ENCODE measurements at regions not wholly inside any gene's neighbourhood (a gene's known extent, or its start where the extent isn't known, plus 50 kb on each side); places are given as distances from the start of the nearest gene placed in this dataset.

DNA sequence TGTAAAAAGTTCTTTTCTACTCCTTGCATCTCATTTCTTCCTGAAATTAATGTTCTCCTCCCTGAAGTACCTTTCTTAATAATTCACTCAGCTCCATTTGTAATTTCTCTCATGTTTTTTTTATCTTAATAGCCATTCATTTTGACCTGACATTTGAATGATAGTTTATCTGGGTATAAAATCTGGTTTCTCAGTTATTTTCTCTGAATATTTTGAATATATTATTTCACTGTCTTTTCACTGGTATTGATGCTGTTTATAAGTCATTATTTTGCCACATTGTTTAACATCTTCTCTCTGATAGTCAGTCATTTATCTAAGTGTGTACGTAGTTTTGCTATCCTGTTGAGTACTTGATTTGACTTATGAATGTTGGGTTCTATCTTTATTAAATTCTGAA is 68.8 kb upstream of the ARHGAP18 start:
- no peaks in the 10 kb centered on the region for H3K27me3 ChIP-seq (ENCODE audit: control insufficient read depth in 2 of 2, insufficient read depth in 2 of 2, low read length in 2 of 2)
- H3K4me2 ChIP-seq (replicated peaks; ENCODE audit: extremely low read depth, low read length, poor library complexity, severe bottlenecking): no peak overlapping the region
- H3K4me1 ChIP-seq (ENCODE audit: control insufficient read depth in 1 of 2, insufficient read depth in 2 of 2, low read length in 2 of 2): no peaks in the 10 kb centered on the region
- intact Hi-C loops (cut with micrococcal nuclease): loop anchor here in 1 of 2 donors (10.0 kb wide), 1 partner anchor 246 kb away; no protein-coding TSS in a partner anchor
- H3K27ac Mint-ChIP-seq: no peak overlapping the region
- DNase-seq: no peak
- H3K36me3 Mint-ChIP-seq: no peaks in the 10 kb centered on the region
- no peaks in the 10 kb centered on the region for H3K79me2 ChIP-seq (ENCODE audit: insufficient read depth, low read length)
- H3K27ac ChIP-seq (ENCODE audit: low read depth in 1 of 2, low read length in 2 of 2): no peak overlapping the region
- H3K36me3 ChIP-seq (replicated peaks in 1 of 2; ENCODE audit: control insufficient read depth in 1 of 2, insufficient read depth in 2 of 2, low read length in 2 of 2): no peaks in the 10 kb centered on the region
- no peaks in the 10 kb centered on the region for H4K20me1 ChIP-seq (ENCODE audit: insufficient read depth, low read length)
- H3K4me3 ChIP-seq (replicated peaks in 1 of 3; ENCODE audit: low read depth in 2 of 3, low read length in 3 of 3): no peak overlapping the region
- peaks cover 0 to 2% (median 0%) of the 10 kb centered on the region in 3 donors for H3K27me3 Mint-ChIP-seq (ENCODE audit: low read depth in 3 of 3)
- no CpG with 5 or more reads among the region's 1 CpG for WGBS (ENCODE audit: insufficient coverage)
- H3K4me3 Mint-ChIP-seq: no peak overlapping the region
- peaks cover 2% of the 10 kb centered on the region for H3K4me1 Mint-ChIP-seq
- no peaks in the 10 kb centered on the region for H3K9me3 ChIP-seq (replicated peaks in 1 of 2; ENCODE audit: control insufficient read depth in 1 of 2, insufficient read depth in 1 of 2, low read length in 2 of 2)
- peaks cover 0 to 6% (median 2%) of the 10 kb centered on the region in 7 donors for H3K9me3 Mint-ChIP-seq
- no peak overlapping the region for H3K9ac ChIP-seq (ENCODE audit: insufficient read depth, low read length, poor library complexity, severe bottlenecking)
- no peak overlapping the region for H2AFZ ChIP-seq (ENCODE audit: insufficient read depth, low read depth, low read length, poor library complexity, severe bottlenecking)
- TF ChIP-seq, protein P1, sequence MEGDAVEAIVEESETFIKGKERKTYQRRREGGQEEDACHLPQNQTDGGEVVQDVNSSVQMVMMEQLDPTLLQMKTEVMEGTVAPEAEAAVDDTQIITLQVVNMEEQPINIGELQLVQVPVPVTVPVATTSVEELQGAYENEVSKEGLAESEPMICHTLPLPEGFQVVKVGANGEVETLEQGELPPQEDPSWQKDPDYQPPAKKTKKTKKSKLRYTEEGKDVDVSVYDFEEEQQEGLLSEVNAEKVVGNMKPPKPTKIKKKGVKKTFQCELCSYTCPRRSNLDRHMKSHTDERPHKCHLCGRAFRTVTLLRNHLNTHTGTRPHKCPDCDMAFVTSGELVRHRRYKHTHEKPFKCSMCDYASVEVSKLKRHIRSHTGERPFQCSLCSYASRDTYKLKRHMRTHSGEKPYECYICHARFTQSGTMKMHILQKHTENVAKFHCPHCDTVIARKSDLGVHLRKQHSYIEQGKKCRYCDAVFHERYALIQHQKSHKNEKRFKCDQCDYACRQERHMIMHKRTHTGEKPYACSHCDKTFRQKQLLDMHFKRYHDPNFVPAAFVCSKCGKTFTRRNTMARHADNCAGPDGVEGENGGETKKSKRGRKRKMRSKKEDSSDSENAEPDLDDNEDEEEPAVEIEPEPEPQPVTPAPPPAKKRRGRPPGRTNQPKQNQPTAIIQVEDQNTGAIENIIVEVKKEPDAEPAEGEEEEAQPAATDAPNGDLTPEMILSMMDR (IDR thresholded peaks at IDR 0.05): no peak

- Mint-ChIP-seq H3K27me3 (ENCODE audit: low read depth in 3 of 3) (peaks cover 0 to 3% (median 0%) of the 10 kb centered on the region in 3 donors), H3K4me3 (no peak overlapping the region), H3K9me3 (peaks cover 0 to 6% (median 2%) of the 10 kb centered on the region in 7 donors), H3K27ac (peak overlapping the region in 1 of 7 donors; percentile 51), H3K36me3 (no peaks in the 10 kb centered on the region), H3K4me1 (peaks cover 2% of the 10 kb centered on the region)
- Histone ChIP-seq H3K27me3 (ENCODE audit: control insufficient read depth in 2 of 2, insufficient read depth in 2 of 2, low read length in 2 of 2) (no peaks in the 10 kb centered on the region), H3K4me3 (replicated peaks in 1 of 3; ENCODE audit: low read depth in 2 of 3, low read length in 3 of 3) (no peak overlapping the region), H3K36me3 (replicated peaks in 1 of 2; ENCODE audit: control insufficient read depth in 1 of 2, insufficient read depth in 2 of 2, low read length in 2 of 2) (no peaks in the 10 kb centered on the region), H3K9me3 (replicated peaks in 1 of 2; ENCODE audit: control insufficient read depth in 1 of 2, insufficient read depth in 1 of 2, low read length in 2 of 2) (no peaks in the 10 kb centered on the region), H3K4me2 (replicated peaks; ENCODE audit: extremely low read depth, low read length, poor library complexity, severe bottlenecking) (no peak overlapping the region), H3K9ac (ENCODE audit: insufficient read depth, low read length, poor library complexity, severe bottlenecking) (no peak overlapping the region), H3K4me1 (ENCODE audit: control insufficient read depth in 1 of 2, insufficient read depth in 2 of 2, low read length in 2 of 2) (no peaks in the 10 kb centered on the region), H4K20me1 (ENCODE audit: insufficient read depth, low read length) (no peaks in the 10 kb centered on the region), H3K79me2 (ENCODE audit: insufficient read depth, low read length) (no peaks in the 10 kb centered on the region), H2AFZ (ENCODE audit: insufficient read depth, low read depth, low read length, poor library complexity, severe bottlenecking) (no peak overlapping the region), H3K27ac (ENCODE audit: low read depth in 1 of 2, low read length in 2 of 2) (no peak overlapping the region)
- no peak for DNase-seq
- TF ChIP-seq, protein P1 (IDR thresholded peaks at IDR 0.05): no peak
- intact Hi-C loops (cut with micrococcal nuclease): loop anchor here in 1 of 2 donors (10.0 kb wide), 1 partner anchor 247 kb away; no protein-coding TSS in a partner anchor
These were observed 67.4 kb upstream of the ARHGAP18 start for GRCh38 chr6:129777371-129777770.

All from CD14-positive monocyte (primary cell).